Esophagus muscularis mucosa (tissue), 4 donors: ENCODE measurements at regions not wholly inside any gene's neighbourhood (a gene's known extent, or its start where the extent isn't known, plus 50 kb on each side); places are given as distances from the start of the nearest gene placed in this dataset.

Source experiments
- CTCF ChIP-seq, 3 experiments: fragments of 200-600 bp in 2 of 3; fragments of 450-650 bp in 1 of 3; sonication (generic) in 2 of 3; IDR thresholded peaks; one replicate each; pipeline ENCODE4 v1.5.1; 2017 to 2019; ENCODE audit warnings: antibody characterized with exemption in 3 of 3, mild to moderate bottlenecking in 2 of 3, moderate library complexity in 1 of 3
- EP300 ChIP-seq: sonication (generic); formaldehyde crosslinking; IDR thresholded peaks from one replicate; pipeline ENCODE4 v1.6.1; 2017; ENCODE audit warnings: antibody characterized with exemption
- POLR2A ChIP-seq: fragments of 450-650 bp; IDR thresholded peaks from one replicate; pipeline ENCODE4 v1.6.1; 2017; ENCODE audit warnings: antibody characterized with exemption, moderate library complexity, mild to moderate bottlenecking, low read depth
- POLR2AphosphoS5 ChIP-seq, 2 donors: sonication (generic); formaldehyde crosslinking; IDR thresholded peaks; one replicate each; pipeline ENCODE4 v1.6.1; 2017; ENCODE audit warnings: antibody characterized with exemption in 2 of 2

- TF ChIP-seq POLR2A (no peak), CTCF (IDR thresholded peaks at IDR 0.05) (no peak), POLR2AphosphoS5 (IDR thresholded peaks at IDR 0.05) (no peak), EP300 (no peak)
Observed at GRCh38 chr16:63292036-63292435, 1255.8 kb upstream of the CDH8 start.
